HG02623 (cell line): ENCODE measurements at regions not wholly inside any gene's neighbourhood (a gene's known extent, or its start where the extent isn't known, plus 50 kb on each side); places are given as distances from the start of the nearest gene placed in this dataset.
"Not testable (repeated sequence)": the region's sequence is repeated elsewhere in the genome, so short reads cannot be mapped to it uniquely, and the experiment has no call there.

ENCODE experiments used
- ATAC-seq: cut with Tn5 transposase; IDR thresholded peaks from one replicate; pipeline ENCODE4 v1.9.1; 2021; ENCODE audit warnings: moderate library complexity; ENCODE audit not compliant: unreplicated experiment

DNA sequence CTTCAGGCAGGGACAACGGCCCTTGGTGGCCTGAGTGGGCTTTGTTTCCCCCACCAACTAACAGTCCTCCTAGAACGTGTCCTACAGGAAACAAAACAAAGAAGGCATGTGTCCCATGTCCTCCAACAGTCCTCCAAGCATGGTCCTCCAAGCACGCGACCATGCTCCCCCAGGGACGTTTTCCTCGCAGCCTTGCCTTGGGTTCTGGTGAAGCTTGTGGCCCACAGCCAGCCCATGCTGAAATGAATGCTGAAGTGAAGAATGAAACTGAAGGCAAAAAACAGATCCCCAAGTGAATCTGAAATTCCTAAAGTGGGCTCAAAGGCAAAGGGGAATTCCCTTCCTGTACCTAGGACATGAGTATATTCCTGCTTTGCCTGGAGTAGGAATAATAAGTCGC lies 176.6 kb downstream of the JCAD start:
- no peak for ATAC-seq

DNA sequence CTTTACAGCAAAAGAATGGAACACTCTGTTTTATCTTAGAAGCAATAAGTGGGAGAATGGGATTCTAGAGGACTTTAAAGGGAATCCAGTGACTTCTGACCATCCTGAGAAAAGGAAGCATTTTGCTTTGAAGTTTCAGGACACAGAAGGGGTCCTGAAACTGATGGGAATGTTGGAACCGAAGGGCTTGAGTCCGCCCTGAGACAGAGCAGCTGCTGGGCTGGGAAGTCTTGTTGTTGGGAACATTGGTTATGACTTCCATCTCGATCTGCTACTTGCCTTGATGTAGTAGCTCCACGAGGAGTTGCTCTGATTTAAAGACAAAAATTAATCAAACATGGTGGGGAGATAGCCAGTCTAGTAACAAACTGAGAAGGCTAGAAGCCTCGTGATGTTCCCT lies 177.6 kb downstream of the JCAD start:
- no peak for ATAC-seq

DNA sequence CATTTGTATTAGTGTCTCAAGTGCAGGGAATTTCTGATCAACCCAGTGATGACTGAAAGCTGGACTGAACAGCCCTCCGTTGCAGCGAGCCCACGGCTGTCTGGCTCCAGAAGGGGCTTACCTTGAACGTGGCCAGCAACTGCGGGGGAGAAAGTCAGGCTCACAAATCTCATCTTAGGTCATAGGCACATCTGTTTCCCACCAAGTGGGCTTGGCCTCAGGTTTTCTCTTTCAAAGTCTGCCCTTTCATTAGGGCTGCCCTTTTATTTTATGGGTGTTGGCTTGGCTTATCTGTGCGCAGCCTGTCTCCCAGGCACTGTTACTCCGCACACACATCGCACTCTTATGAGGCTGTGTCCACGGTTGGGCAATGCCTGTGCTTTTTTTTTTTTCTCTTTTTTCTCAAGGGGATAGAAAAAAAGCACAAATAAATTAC lies 178.0 kb downstream of the JCAD start:
- no peak for ATAC-seq

DNA sequence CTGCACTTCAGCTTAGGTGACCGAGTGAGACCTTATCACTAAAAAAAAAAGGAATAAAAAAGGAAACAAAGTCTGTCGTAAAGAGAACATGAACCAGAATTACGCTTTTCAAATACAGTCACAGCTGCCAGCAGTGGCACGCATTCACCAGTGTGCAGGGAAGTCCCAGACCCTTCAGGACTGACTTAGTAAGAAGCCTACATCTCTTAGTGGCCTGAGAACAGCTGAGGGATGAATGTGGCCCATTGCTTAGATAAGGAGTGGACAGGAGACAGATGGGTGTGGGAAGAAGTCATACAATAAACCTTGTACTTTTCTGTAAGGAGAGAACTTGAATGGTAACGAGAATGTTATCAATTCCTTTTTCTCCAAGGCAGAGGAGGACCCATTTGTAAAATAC lies 178.5 kb downstream of the JCAD start:
- no peak for ATAC-seq

DNA sequence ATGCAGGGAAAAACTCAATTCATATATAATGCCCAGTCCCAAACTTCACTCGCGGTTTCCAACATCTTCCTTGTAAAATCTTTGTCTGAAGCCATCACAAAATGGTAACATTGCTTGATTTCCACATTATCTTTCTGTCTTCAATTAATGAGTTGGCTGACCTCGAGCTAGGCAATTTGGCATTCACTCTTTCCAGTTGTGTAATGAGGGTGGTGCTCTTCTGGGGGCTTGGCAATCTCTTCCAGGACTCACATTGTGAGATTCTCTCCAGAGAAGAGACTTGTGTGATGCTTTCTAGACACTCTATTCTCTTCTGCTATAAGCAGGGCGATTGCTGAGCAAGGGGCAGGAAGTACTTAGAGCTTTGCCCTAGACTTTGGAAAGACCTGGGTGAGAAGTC lies 179.5 kb downstream of the JCAD start:
- ATAC-seq: no peak

DNA sequence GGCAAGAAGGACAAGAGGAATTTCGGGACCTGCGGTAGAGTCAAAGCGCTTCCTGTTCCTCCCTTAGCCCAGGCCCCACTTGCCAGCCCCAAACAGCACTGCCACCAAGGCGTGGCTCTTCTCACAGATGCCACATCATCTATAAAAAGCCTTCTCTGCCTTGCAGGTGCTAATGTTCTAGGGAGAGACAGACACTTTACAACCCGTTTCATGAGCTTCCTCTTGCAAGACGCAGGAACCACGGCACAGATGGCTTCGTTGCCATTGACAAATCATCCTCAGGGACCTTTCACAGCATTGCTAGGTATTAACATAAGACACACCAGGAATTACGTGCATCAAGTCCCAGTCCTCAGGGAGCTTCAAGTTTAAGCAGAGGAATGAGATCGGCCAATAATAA lies 180.9 kb downstream of the JCAD start:
- ATAC-seq: no peak

DNA sequence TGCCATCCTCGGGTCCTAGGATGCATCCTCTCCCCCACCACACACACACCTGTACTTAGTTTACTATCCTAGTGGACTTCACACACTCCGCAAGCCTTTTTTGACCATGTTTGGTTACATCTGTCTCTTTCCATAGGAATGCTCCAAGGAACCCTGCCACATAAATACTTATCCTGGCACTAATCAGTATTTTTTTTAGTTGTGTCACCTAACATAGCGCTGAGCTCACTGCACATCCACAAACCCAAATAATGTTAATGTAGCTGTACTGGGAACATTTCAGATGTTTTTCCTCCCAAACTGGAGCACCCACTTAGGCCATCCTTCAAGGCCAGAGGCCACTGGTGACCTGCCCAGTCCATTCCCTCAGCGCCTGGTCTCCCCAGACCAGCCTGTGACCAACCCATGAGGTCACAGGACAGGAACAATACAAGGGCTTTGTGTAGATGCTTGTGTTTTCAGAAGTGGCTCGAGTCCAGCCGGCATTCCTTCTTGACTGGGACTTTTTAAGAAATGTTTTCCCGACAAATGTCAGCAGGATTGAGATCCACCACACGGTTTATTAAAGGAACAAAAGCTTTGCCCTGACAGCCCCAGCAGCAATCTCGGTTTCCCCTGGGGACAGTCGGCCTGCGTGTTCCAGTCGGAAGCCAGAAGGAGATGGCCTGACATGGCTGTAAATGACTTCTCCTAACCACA lies 181.4 kb downstream of the JCAD start:
- ATAC-seq: no peak

DNA sequence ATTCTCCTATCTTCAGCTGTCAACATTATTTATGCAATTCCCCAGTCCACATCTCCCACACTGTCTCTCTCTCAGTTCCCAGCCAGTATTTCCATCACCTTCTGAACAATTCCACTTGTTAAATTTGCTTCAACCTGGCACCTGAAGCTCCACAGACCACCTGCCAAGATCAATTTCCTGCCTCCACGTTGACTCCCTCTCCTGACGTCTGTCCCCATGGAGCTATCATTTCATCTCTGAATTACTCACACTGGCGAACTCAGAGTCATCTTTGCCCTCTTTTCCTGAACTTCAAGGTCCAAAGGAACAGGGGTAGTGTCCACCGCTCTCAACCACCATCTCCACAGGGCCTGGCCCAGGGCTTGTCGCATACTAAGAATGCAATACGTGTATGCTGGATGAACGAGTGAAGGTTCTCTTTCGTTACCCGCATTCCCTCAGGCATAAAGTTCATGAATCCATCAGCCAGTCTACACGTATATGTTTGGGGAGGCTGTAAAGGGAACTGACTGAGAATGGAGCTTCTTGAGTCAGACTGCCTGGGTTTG lies 183.3 kb downstream of the JCAD start:
- ATAC-seq: no peak

DNA sequence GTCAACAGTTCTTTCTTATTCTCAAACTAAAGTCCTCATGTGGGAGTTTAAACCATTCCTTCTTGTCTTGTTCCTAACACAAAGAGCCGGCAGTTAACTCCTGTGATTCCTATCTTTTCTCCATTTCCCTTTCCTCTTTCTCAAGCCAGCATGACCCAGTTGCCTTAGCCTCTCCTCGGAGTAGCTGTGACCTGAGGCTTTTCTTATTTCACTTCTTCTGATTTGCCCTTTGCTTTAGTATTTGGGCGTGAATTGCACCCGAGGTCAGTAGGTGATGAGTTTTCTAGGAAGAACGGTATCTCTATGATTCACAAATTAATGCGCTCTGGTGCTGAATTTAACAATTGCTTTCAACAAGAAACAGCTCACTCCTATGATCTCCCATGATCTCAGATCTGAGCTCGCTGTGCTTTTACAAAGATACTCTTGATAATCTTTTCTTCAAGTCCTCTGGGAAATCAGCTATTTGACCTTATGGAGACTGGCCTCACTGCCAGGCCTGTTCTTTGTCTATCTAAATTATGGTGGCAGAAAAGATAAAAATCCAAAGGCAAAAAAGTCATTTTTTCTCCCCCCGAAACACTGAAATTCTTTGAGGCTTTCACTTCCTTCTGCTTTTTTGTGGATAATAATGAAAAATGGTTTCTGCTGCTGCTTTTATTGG lies 184.6 kb downstream of the JCAD start:
- no peak for ATAC-seq

DNA sequence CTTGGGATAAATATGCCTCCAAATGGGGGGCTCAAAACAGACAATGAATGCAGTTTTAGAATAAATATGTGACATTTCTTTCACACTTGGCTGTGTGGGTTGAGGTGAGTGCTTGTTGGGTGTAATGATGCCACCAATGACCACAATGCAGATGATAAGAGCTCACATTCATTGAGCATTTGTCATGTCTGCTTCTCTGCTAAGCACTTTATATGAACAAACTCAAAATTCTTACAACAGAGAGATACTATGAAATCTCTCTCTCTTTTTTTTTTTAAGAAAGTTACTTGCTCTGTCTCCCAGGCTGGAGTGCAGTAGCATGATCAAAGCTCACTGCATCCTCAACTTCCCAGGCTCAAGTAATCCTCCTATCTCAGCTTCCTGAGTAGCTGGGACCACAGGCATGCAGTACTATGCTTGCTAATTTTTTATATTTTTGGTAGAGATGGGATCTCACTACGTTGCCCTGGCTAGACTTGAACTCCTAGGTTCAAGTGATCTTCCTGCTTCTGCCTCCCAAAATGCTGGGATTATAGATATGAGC lies 185.4 kb downstream of the JCAD start:
- no peak for ATAC-seq

DNA sequence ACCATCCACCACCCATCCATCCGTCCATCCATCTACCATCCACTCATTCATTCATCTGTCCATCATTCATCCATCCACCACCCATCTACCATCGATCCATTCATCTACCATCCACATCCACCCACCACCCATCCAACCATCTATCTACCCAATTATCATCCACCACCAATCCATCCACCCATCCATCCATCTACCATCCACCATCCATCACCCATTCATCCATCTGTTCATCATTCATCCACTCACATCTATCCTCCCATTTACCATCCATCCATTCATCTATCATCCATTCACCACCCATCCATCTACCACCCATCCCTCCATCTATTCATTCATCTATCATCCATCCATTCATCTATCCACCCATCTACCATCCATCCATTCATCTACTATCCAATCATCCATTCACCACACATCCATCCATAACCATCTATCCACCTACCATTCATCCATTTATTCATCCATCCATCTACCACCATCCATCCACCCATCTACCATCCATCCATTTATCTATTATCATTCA lies 188.8 kb downstream of the JCAD start:
- no peak for ATAC-seq

DNA sequence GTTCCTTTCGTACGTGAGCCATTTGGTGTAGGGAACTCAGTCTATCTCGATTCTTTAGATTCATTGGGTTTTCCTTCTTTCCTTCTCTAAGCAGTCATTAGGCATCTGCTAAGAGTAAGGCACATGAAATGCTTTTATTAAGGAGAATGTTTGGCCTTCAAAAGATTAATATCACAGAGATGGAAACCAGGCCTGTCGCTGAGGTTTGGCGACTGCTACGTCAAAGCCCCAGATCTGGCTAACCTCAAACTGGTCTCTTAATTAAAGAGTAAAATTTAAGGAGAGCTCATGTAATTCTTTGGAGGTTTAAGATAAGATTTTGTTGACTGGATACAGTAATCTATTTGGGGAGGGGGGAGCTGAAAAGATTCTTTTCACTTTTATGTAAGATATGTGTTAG lies 189.8 kb downstream of the JCAD start:
- no peak for ATAC-seq

DNA sequence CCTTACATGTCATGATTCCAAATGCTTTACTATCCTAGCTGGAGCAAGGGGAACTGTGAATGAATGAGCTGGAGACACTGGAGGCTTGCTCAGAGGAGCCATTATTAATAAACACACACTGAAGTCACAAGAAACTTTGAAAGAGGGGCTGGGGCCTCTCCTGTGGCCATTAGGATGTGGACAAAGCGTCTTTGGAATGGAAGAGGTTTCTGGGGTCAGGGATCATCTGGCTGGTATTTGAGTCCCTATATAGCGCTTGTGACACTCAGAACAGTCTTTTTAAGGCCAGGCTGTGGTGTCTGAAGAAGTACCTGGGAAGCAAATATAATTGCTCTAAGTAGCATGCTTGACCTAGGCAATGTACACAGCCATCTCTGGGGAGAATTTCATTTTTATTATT lies 193.0 kb downstream of the JCAD start:
- ATAC-seq: no peak

DNA sequence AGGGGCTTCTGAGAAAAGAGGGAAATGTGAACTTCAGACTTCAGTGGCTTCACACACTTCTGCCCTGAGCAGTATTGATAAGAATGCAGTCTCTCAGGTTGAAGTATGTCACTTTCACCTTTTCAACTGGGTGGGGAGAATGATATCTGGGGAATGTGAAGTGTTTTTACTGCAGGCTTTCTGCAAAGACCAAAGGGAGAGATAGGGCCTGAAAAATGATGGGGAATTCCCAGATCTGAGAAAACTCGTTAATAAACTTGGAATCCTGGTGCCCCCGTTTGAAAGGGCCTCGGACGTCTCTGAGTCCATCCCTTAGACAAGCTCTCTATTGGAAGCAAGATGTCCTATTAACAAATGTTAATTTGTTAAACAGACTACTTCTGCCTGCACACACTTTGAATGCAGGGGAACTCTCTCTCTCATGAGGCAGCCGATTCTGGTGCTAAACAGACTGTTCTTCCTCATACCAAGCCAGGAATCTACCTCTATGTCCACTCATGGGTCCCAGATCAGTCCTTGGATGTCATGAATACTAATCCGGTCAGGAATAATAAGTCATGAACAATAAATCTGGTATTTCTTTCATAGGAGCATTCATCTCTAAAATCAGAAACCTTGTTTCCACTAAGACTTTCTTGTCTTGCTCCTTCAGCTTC lies 193.6 kb downstream of the JCAD start:
- ATAC-seq: no peak

DNA sequence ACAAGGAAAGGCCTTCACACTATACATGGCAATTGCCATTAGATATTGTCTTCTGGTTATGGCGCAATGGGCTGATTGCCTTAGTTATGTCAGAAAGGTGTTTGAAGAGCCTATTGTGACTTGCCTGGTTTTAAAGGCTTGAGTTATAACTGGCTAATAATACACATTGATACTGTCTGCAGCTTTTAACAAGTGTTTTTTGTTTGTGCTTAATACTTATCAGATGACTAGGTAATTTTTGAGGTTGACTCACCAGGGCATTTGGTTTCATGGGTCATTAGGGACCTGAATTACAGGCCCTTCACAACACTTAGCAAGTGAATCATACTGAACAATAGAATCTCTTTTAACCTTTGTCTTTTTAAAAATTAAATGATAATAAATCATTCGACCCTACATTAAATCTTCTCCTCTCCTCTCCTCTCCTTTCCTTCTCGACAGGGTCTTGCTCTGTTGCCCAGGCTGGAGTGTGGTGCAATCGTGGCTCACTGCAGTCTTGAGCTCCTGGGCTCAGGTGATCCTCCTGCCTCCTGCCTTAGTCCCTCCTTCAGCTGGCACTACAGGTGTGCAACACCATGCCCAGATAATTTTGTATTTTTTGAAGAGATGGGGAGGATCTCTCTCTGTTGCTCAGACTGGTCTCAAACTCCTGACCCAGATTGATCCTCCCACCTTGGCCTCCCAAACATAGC lies 196.3 kb downstream of the JCAD start:
- no peak for ATAC-seq

DNA sequence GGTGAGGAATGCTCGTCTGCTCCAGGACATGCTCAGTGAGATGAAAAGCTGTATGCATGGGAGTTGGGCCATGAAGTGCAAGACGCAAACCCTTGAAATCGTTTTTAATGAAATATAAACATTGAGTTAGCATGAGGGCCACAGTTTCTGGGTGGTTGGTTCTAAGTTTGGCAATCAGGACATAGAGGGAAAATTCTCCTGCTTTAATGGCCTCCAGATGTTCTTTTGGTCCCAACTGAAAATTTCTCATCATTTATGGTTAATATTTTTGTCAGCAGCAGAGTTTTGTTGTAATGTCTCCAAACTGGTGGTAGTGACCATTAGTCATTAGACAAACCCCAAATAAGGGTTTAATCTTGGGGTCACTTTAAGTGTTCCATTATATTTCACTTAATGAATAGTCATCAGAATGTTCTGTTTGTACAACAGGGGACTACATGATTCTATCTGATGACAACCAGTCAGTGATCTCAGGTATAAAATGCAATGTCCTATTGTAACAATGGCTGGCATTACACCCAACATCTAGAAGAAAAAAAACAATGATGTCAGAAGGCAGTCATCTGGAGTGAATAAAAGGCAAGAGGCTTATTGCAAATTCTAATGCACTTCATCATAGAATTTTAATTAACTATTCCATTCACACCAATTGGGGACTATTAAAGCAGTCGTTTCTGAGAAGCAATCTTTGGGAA lies 197.4 kb downstream of the JCAD start:
- no peak for ATAC-seq

DNA sequence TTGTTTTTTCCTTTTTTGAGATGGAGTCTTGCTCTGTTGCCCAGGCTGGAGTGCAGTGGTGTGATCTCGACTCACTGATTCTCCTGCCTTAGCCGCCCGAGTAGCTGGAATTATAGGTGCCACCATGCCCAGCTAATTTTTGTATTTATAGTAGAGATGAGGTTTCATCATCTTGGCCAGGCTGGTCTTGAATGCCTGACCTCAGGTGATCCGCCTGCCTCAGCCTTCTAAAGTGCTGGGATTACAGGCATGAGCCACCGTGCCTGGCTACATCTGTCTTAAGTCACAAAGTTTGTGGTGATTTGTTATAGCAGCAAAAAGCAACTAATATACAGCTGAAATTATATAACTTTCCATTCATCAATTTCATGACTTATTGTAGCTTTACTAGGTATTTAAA lies 198.2 kb downstream of the JCAD start:
- ATAC-seq: not testable (repeated sequence)

DNA sequence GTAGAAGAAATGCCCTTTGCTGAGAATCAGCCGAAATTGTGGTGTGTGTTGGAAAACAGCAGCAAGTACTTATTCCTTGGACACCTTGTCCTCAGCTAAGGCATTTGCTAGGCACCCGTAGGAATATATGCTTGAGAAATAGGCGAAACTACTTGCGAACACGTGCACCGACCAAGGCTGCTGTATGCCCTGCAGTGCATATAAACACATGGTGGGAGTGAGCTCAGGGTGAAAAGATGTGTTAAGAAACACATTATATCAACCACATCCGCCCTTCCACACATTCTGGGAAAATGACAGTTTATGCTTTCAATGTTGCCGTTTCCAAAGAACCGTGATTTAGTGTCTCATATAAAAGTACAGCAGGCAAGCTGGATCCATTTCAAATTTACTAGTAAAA lies 199.2 kb downstream of the JCAD start:
- ATAC-seq: no peak

DNA sequence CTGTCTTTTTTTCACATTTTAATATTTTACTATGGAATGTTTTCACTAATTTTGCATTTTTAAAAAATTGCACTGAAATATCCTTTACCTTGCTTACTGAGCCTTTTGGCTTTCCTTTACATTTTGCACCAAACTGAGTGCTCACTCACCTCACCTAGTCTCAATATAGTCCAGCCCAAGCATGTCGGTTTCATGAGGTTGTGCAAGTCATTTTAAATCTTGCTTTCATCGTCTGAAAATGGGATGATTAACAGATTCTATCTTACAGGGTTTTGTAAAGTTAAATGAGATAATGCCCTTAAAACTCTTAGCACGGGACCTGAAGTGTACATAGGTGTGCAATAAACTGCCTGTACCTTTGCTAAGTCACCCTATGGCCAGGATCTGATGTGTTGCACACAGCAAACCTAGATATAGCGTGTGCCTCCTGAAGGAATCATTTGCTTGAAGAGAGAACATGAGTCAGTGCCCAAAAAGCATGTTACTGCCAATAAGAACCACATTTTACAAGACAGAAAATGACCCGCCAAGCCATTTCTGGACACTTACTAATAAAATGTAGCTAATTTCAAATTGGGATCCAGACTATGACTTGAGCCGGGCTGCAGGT lies 199.8 kb downstream of the JCAD start:
- ATAC-seq: no peak

DNA sequence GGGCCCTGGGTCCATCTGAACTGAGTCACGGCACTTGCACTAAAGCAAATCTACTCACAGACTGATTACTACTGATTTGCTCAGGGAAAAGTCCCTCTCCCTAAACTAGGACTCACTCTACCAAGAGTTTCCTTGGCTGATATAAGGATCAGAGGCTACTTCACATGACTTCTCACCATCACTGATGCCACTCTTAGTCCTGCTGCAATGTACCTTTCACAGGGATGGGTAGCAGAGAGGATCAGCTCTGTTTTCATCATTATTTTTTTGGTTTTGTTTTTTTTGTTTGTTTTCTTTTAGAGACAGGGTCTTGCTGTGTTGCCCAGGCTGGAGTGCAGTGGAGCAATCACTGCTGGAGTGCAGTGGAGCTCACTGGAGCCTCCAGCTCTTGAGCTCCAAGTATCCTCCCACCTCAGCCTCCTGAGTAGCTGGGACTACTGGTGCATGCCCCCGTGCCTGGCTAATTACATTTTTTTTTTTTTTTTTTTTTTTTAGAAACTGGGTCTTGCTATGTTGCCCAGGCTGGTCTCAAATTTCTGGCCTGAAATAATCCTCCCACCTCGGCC lies 200.6 kb downstream of the JCAD start:
- no peak for ATAC-seq
